OCI-LY7 (cell line): ENCODE measurements at regions not wholly inside any gene's neighbourhood (a gene's known extent, or its start where the extent isn't known, plus 50 kb on each side); places are given as distances from the start of the nearest gene placed in this dataset.

Experiments
- BruUV-seq: library from RNA; stranded (reverse); fragments of 400-500 nt; replicated peaks from 2 replicates; lab custom pipeline; 2021; lab: Mats Ljungman, UMichigan
- CTCF ChIA-PET: fragments of 300-600 bp; sonication (Branson Sonifier 250); formaldehyde crosslinking; loops from one replicate; lab custom pipeline; 2022; ENCODE audit warnings: antibody characterized with exemption; ENCODE audit not compliant: unreplicated experiment; lab: Charles Lee
- POLR2A ChIA-PET: fragments of 300-600 bp; sonication (Branson Sonifier 250); formaldehyde crosslinking; loops from one replicate; lab custom pipeline; 2022; ENCODE audit warnings: antibody characterized with exemption; lab: Charles Lee
- DNase-seq: peaks from one replicate; pipeline ENCODE4 v3.0.0-alpha.2; 2015; ENCODE audit warnings: low spot score
- H2AFZ ChIP-seq: fragments of 200-600 bp; sonication (generic), shearing (Covaris generic); 2 replicates; pipeline ENCODE4 v1.6.1; 2014; ENCODE audit warnings: mild to moderate bottlenecking, antibody characterized with exemption, low read length, moderate library complexity
- H3K27ac ChIP-seq: fragments of 200-600 bp; sonication (generic); 2 replicates; pipeline ENCODE4 v1.5.1; 2014; ENCODE audit warnings: mixed run types, low read depth, mild to moderate bottlenecking, moderate library complexity, low read length, inconsistent platforms; ENCODE audit not compliant: poor library complexity, severe bottlenecking
- H3K36me3 ChIP-seq: fragments of 200-600 bp; sonication (generic); 2 replicates; pipeline ENCODE4 v1.6.1; 2014; ENCODE audit warnings: mild to moderate bottlenecking, antibody characterized with exemption, low read length, moderate library complexity, mixed read lengths; ENCODE audit not compliant: insufficient read depth
- H3K4me1 ChIP-seq: fragments of 200-600 bp; sonication (generic); 2 replicates; pipeline ENCODE4 v1.5.1; 2014; ENCODE audit warnings: mild to moderate bottlenecking, low read length; ENCODE audit not compliant: insufficient read depth, poor library complexity, severe bottlenecking
- H3K4me2 ChIP-seq: fragments of 200-600 bp; sonication (generic); 2 replicates; pipeline ENCODE4 v1.6.1; 2014; ENCODE audit warnings: mild to moderate bottlenecking, low read length
- H3K4me3 ChIP-seq: fragments of 200-600 bp; sonication (generic); 2 replicates; pipeline ENCODE4 v1.5.1; 2014; ENCODE audit warnings: mild to moderate bottlenecking, low read depth, low read length; ENCODE audit not compliant: poor library complexity, severe bottlenecking
- H3K79me2 ChIP-seq: fragments of 200-600 bp; sonication (generic); 2 replicates; pipeline ENCODE4 v1.6.1; 2016; ENCODE audit warnings: low read depth, mild to moderate bottlenecking, low read length, moderate library complexity, mixed read lengths; ENCODE audit not compliant: insufficient read depth
- H3K9me2 ChIP-seq: fragments of 200-600 bp; sonication (generic); 2 replicates; pipeline ENCODE4 v1.6.1; 2016; ENCODE audit warnings: mild to moderate bottlenecking, low read length, mixed read lengths; ENCODE audit not compliant: insufficient read depth
- H3K9me3 ChIP-seq: fragments of 200-600 bp; sonication (generic); 2 replicates; pipeline ENCODE4 v1.6.1; 2014; ENCODE audit warnings: mild to moderate bottlenecking, mixed run types, low read length, mixed read lengths
- H4K20me1 ChIP-seq: fragments of 200-600 bp; sonication (generic); 2 replicates; pipeline ENCODE4 v1.6.1; 2014; ENCODE audit warnings: mild to moderate bottlenecking, antibody characterized with exemption, low read length, moderate library complexity, mixed read lengths; ENCODE audit not compliant: insufficient read depth
- EZH2phosphoT487 ChIP-seq: fragments of 200-600 bp; sonication (generic); IDR thresholded peaks from 2 replicates; pipeline ENCODE4 v1.6.1; 2018; ENCODE audit warnings: low read depth, borderline replicate concordance, mild to moderate bottlenecking, mixed run types, antibody characterized with exemption, low read length, moderate library complexity, mixed read lengths
- intact Hi-C: fragments of 100-400 bp; cut with micrococcal nuclease; formaldehyde crosslinking; loops from one replicate; pipeline ENCODE4 v1.10.0; 2022; ENCODE audit not compliant: unreplicated experiment
- TF ChIP-seq, protein P1 (sequence below): fragments of 200-600 bp; sonication (generic); conservative IDR thresholded peaks from 2 replicates; pipeline ENCODE4 v1.5.1; 2014; ENCODE audit warnings: mild to moderate bottlenecking, antibody characterized with exemption, low read length, moderate library complexity, mixed read lengths

DNA sequence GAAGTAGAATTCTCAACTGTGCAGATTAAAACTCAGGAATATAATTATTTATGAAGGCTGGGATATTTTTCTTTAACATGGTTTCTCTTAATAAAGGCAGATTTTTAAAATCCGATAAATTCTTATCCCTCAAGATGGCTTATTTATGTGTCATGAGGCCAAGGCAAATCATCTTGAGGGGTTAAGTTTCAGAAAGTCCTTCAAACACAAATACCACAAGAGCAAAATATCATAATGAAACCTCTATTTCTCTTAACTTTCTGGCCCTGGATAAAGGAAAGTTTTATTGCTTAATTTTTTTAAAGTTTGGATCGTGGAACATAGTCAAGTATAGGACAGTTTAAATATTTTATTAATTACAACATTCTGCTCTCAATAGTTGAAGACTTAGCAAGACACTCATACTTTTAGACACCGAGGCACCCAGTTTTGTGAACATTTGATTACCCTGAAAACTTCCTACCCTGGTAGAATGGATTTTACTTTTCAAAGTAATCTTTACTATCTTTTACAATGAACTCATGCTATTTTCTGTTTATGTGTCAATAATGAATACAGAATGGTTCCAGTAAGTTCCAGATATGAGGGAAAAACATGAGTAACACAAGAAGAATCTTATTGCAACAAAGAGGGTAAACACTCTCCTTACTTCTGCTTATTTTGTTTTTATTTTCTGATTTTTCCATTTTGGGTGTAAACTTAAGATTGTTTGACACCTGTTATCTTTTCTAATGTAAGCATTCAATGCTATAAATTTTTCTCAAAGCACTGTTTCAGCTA, 200.7 kb upstream of the IL15 start:
- Histone ChIP-seq H3K27ac (no peak overlapping the region), H3K9me2 (no peaks in the 10 kb centered on the region), H3K4me2 (no peak overlapping the region), H3K36me3 (no peaks in the 10 kb centered on the region), H3K4me1 (no peaks in the 10 kb centered on the region), H3K79me2 (no peaks in the 10 kb centered on the region), H3K9me3 (no peaks in the 10 kb centered on the region), H2AFZ (no peak overlapping the region), H4K20me1 (no peaks in the 10 kb centered on the region), H3K4me3 (no peak overlapping the region)
- intact Hi-C loops: no loop called here
- ChIA-PET CTCF (no interaction called here), POLR2A (interaction anchor here (0.5 to 1.1 kb wide), 2 partner anchors 10 to 1010 kb away, joined by 3 read pairs; no protein-coding TSS in a partner anchor)
- TF ChIP-seq EZH2phosphoT487: no peak
- TF ChIP-seq, protein P1, sequence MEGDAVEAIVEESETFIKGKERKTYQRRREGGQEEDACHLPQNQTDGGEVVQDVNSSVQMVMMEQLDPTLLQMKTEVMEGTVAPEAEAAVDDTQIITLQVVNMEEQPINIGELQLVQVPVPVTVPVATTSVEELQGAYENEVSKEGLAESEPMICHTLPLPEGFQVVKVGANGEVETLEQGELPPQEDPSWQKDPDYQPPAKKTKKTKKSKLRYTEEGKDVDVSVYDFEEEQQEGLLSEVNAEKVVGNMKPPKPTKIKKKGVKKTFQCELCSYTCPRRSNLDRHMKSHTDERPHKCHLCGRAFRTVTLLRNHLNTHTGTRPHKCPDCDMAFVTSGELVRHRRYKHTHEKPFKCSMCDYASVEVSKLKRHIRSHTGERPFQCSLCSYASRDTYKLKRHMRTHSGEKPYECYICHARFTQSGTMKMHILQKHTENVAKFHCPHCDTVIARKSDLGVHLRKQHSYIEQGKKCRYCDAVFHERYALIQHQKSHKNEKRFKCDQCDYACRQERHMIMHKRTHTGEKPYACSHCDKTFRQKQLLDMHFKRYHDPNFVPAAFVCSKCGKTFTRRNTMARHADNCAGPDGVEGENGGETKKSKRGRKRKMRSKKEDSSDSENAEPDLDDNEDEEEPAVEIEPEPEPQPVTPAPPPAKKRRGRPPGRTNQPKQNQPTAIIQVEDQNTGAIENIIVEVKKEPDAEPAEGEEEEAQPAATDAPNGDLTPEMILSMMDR: no peak
- no TSS peak for BruUV-seq
- no peak for DNase-seq

GRCh38 chr4:141439223-141439622, 197.2 kb upstream of the IL15 start:
- H3K27ac ChIP-seq: no peak overlapping the region
- intact Hi-C loops: no loop called here
- no peak for TF ChIP-seq EZH2phosphoT487
- TF ChIP-seq, protein P1: no peak
- no peak overlapping the region for H3K4me2 ChIP-seq
- no TSS peak for BruUV-seq
- no peaks in the 10 kb centered on the region for H3K36me3 ChIP-seq
- no peak for DNase-seq
- H3K79me2 ChIP-seq: no peaks in the 10 kb centered on the region
- H3K9me2 ChIP-seq: no peaks in the 10 kb centered on the region
- H3K4me1 ChIP-seq: no peaks in the 10 kb centered on the region
- H4K20me1 ChIP-seq: no peaks in the 10 kb centered on the region
- POLR2A ChIA-PET: interaction anchor here (0.5 to 0.6 kb wide), 2 partner anchors 9 to 44 kb away, joined by 3 read pairs; no protein-coding TSS in a partner anchor
- CTCF ChIA-PET: no interaction called here
- H3K4me3 ChIP-seq: no peak overlapping the region
- H3K9me3 ChIP-seq: no peaks in the 10 kb centered on the region
- no peak overlapping the region for H2AFZ ChIP-seq

DNA sequence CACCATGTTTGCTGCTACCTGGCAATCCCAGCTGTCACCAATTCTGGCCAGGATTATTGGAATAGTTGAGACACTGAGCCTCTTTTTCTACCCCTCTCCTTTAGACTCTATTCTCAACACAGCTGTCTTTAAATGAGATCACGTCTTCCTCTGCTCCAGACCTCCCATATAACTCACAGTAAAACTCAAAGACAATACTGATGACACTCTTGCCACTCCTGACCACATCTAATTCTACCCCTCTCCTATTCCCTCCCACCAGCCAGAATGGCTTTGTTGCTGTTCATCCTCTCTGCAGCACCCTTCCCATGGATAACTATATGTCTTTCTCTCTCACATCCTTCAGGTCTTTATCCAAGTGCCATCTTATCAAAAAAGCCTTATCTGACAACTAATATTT, 188.6 kb upstream of the IL15 start:
- ChIA-PET POLR2A (no interaction called here), CTCF (no interaction called here)
- no peaks in the 10 kb centered on the region for H3K4me1 ChIP-seq
- H3K27ac ChIP-seq: no peak overlapping the region
- no peak overlapping the region for H3K4me2 ChIP-seq
- H4K20me1 ChIP-seq: no peaks in the 10 kb centered on the region
- DNase-seq: no peak
- no peak overlapping the region for H2AFZ ChIP-seq
- no peaks in the 10 kb centered on the region for H3K36me3 ChIP-seq
- H3K79me2 ChIP-seq: no peaks in the 10 kb centered on the region
- no peak overlapping the region for H3K4me3 ChIP-seq
- no TSS peak for BruUV-seq
- H3K9me2 ChIP-seq: no peaks in the 10 kb centered on the region
- TF ChIP-seq, protein P1: no peak
- TF ChIP-seq EZH2phosphoT487: no peak
- no peaks in the 10 kb centered on the region for H3K9me3 ChIP-seq
- intact Hi-C loops: no loop called here
